Peyer's patch (tissue), 4 donors: ENCODE measurements at regions not wholly inside any gene's neighbourhood (a gene's known extent, or its start where the extent isn't known, plus 50 kb on each side); places are given as distances from the start of the nearest gene placed in this dataset.

Experiments used
- DNase-seq, 3 donors: peaks; one replicate each; pipeline ENCODE4 v3.0.0-alpha.2; 2017 to 2019
- H3K27ac ChIP-seq, 4 donors: fragments of 200-600 bp; sonication (generic); one replicate each; pipeline ENCODE4 v1.5.1; 2016 to 2019
- H3K27me3 ChIP-seq, 2 donors: fragments of 200-600 bp; sonication (generic); one replicate each; pipeline ENCODE4 v1.5.1; 2019
- H3K36me3 ChIP-seq, 3 donors: fragments of 200-600 bp; sonication (generic); one replicate each; pipeline ENCODE4 v1.5.1; 2016 to 2019
- H3K4me1 ChIP-seq, 4 donors: fragments of 200-600 bp; sonication (generic); one replicate each; pipeline ENCODE4 v1.5.1; 2016 to 2019
- H3K4me3 ChIP-seq, 4 donors: fragments of 200-600 bp; sonication (generic); 1 replicate in 3 of 4; 2 replicates in 1 of 4; pipeline ENCODE4 v1.5.1; 2016 to 2019; ENCODE audit warnings: mild to moderate bottlenecking in 1 of 4
- H3K9me3 ChIP-seq, 4 donors: fragments of 200-600 bp; sonication (generic); one replicate each; pipeline ENCODE4 v1.5.1; 2016 to 2019; ENCODE audit warnings: mild to moderate bottlenecking in 1 of 4
- CTCF ChIP-seq, 6 experiments: fragments of 450-650 bp in 4 of 6; fragments of 200-600 bp in 2 of 6; sonication (generic) in 1 of 6; IDR thresholded peaks; one replicate each; pipeline ENCODE4 v1.5.1; 2017 to 2019; ENCODE audit warnings: antibody characterized with exemption in 6 of 6, mild to moderate bottlenecking in 3 of 6, moderate library complexity in 1 of 6
- POLR2A ChIP-seq, 2 donors: fragments of 450-650 bp; IDR thresholded peaks; one replicate each; pipeline ENCODE4 v1.5.1; 2017; ENCODE audit warnings: antibody characterized with exemption in 2 of 2, mild to moderate bottlenecking in 2 of 2, moderate library complexity in 2 of 2

DNA sequence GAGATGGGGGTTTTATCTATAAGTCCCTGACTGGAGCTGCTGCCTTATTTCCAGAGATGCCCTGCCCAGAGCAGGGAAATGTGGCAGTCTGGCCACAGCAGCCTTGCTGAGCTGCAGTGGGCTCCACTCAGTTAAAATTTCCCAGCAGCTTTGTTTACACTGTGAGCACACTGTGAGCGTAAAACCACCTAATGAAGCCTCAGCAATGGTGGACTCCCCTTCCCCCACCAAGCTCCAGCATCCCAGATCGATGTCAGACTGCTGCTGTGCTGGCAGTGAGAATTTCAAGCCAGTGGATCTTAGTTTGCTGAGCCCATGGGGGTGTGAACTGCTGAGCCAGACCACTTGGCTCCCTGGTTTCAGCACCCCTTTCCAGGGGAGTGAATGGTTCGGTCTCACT, 208.7 kb upstream of the RAI14 start:
- no peak for TF ChIP-seq POLR2A (IDR thresholded peaks at IDR 0.05)
- TF ChIP-seq CTCF (IDR thresholded peaks at IDR 0.05) = no peak

DNA sequence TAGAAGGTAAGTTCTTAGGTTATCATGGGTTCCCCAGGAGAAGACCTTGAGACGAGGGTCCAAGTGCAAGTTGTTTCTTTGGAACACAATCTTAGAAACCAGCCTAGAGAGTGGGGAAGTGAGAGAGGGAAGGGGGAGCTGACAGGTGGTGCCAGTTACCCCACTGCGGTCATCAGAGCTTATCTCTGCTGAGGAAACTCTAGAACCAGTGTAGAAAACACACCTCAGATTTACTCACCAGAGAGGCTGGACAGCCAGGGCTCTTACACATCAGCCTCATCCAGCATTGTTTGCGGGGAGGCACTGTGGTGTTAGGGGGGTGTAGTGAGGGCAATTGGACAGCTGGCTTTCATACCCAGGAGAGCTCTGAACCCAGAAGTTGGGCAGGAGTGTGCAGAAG, 206.5 kb upstream of the RAI14 start:
- Histone ChIP-seq H3K9me3 (no peaks in the 10 kb centered on the region), H3K27me3 (no peaks in the 10 kb centered on the region), H3K4me1 (no peaks in the 10 kb centered on the region), H3K27ac (no peak overlapping the region), H3K36me3 (no peaks in the 10 kb centered on the region), H3K4me3 (no peak overlapping the region)
- no peak for TF ChIP-seq POLR2A (IDR thresholded peaks at IDR 0.05)
- no peak for TF ChIP-seq CTCF (IDR thresholded peaks at IDR 0.05)
- no peak for DNase-seq

More for the DNA sequence above, 208.7 kb upstream of the RAI14 start:
- no peaks in the 10 kb centered on the region for H3K27me3 ChIP-seq
- H3K4me1 ChIP-seq = no peaks in the 10 kb centered on the region
- no peaks in the 10 kb centered on the region for H3K9me3 ChIP-seq
- DNase-seq = no peak
- H3K36me3 ChIP-seq = no peaks in the 10 kb centered on the region
- no peak overlapping the region for H3K4me3 ChIP-seq
- no peak overlapping the region for H3K27ac ChIP-seq

DNA sequence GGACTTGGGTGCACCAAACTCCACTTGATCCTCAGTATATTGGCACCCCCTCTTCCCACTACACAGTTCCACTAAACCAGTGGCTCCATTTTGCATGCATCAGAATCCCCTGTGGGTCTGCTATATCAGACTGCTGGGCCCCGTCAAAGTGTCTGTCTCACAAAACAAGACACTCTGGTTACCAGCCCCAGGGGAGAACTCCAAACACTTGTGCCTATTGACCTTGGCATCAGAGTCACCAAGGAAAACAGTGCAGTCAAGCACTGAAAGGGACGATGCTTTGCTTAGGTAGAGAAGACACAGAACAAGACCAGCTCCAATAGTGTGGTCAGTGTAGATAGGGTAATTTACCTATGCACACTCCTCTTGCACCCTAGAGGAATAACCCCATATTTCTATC, 205.8 kb upstream of the RAI14 start:
- no peaks in the 10 kb centered on the region for H3K9me3 ChIP-seq
- H3K27me3 ChIP-seq = no peaks in the 10 kb centered on the region
- no peaks in the 10 kb centered on the region for H3K4me1 ChIP-seq
- no peak for TF ChIP-seq CTCF (IDR thresholded peaks at IDR 0.05)
- no peak for TF ChIP-seq POLR2A (IDR thresholded peaks at IDR 0.05)
- no peak for DNase-seq
- no peak overlapping the region for H3K4me3 ChIP-seq
- H3K36me3 ChIP-seq = no peaks in the 10 kb centered on the region
- no peak overlapping the region for H3K27ac ChIP-seq

GRCh38 chr5:34452170-34452828, 203.8 kb upstream of the RAI14 start:
- Histone ChIP-seq H3K27ac (no peak overlapping the region), H3K4me3 (no peak overlapping the region), H3K27me3 (no peaks in the 10 kb centered on the region), H3K9me3 (no peaks in the 10 kb centered on the region), H3K36me3 (no peaks in the 10 kb centered on the region), H3K4me1 (no peaks in the 10 kb centered on the region)
- DNase-seq = no peak
- TF ChIP-seq CTCF (IDR thresholded peaks at IDR 0.05) = peak in 1 of 6 experiments; percentile 12
- TF ChIP-seq POLR2A (IDR thresholded peaks at IDR 0.05) = no peak

DNA sequence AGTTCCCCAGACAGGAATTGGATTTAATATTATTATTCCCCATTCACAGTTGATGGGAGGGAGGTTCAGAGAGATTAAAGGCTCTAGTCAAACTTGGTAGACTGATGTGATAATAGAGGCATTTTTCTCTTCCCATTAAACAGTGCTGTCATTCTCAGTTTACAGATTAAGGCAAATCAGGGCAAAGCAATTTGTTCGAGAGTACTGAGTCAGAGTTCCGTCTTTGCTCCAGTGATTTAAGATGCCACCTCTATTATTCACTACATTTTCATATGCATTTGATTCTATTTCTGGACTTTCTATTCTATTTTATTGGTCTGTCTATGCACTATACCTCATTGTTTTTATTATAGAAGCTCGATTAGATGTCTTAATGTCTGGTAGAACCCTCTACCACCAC, 201.0 kb upstream of the RAI14 start:
- no peaks in the 10 kb centered on the region for H3K9me3 ChIP-seq
- no peak for DNase-seq
- H3K27me3 ChIP-seq = no peaks in the 10 kb centered on the region
- no peak overlapping the region for H3K4me3 ChIP-seq
- no peaks in the 10 kb centered on the region for H3K4me1 ChIP-seq
- no peaks in the 10 kb centered on the region for H3K36me3 ChIP-seq
- H3K27ac ChIP-seq = no peak overlapping the region
- TF ChIP-seq POLR2A (IDR thresholded peaks at IDR 0.05) (no peak), CTCF (IDR thresholded peaks at IDR 0.05) (no peak)

- no peaks in the 10 kb centered on the region for H3K36me3 ChIP-seq
- no peak overlapping the region for H3K27ac ChIP-seq
- no peak for TF ChIP-seq POLR2A (IDR thresholded peaks at IDR 0.05)
- no peak for TF ChIP-seq CTCF (IDR thresholded peaks at IDR 0.05)
- H3K4me3 ChIP-seq = no peak overlapping the region
- no peaks in the 10 kb centered on the region for H3K27me3 ChIP-seq
- no peaks in the 10 kb centered on the region for H3K4me1 ChIP-seq
- no peak for DNase-seq
- H3K9me3 ChIP-seq = no peaks in the 10 kb centered on the region
Measured at GRCh38 chr5:34459908-34460307, 196.2 kb upstream of the RAI14 start.
